ENCODE measurements at regions not wholly inside any gene's neighbourhood (a gene's known extent, or its start where the extent isn't known, plus 50 kb on each side); places are given as distances from the start of the nearest gene placed in this dataset.
A peak's percentile ranks its signal among the peaks of the same experiment; 100 is the strongest.

- DNase-seq (ENCODE audit: low read depth, low spot score) (peak; percentile 43), ATAC-seq (peak; percentile 96), FAIRE-seq (peak; percentile 7)
- no TSS peak for BruUV-seq (replicated peaks)
- in situ Hi-C loops (cut with MboI) (no loop called here), intact Hi-C loops (cut with micrococcal nuclease; ENCODE audit: unreplicated experiment) (loop anchor here (5.0 kb wide), 1 partner anchor 88 kb away; no protein-coding TSS in a partner anchor)
- no peak overlapping the region for H3K9ac ChIP-seq (ENCODE audit: control insufficient read depth, insufficient read depth, low read length)
- H3K27me3 ChIP-seq (replicated peaks in 1 of 2; ENCODE audit: control insufficient read depth in 2 of 2, insufficient read depth in 2 of 2, low read length in 1 of 2) = no peaks in the 10 kb centered on the region
- CTCF ChIA-PET = interaction anchor here (1.9 kb wide), 1 partner anchor 29 kb away, joined by 11 read pairs; no protein-coding TSS in a partner anchor
- SMC1A ChIA-PET (ENCODE audit: uncharacterized antibody, unreplicated experiment) = interaction anchor here (0.6 to 1.0 kb wide), 4 partner anchors 16 to 152 kb away, joined by 3 to 5 read pairs (median 3); no protein-coding TSS in a partner anchor
- RAD21 ChIA-PET (ENCODE audit: unreplicated experiment) = interaction anchor here (0.6 to 1.4 kb wide), 4 partner anchors 9 to 18 kb away, joined by 3 to 5 read pairs (median 4); no protein-coding TSS in a partner anchor
- H3K79me2 ChIP-seq (ENCODE audit: control insufficient read depth, insufficient read depth, low read length) = no peaks in the 10 kb centered on the region
- no peak overlapping the region; the same call in 1 of the 2 replicates for H3K27ac ChIP-seq (ENCODE audit: control insufficient read depth, insufficient read depth)
- peak overlapping the region; percentile 59 for H2AFZ ChIP-seq (ENCODE audit: control insufficient read depth, low read depth, low read length)
- H4K20me1 ChIP-seq (ENCODE audit: control insufficient read depth, insufficient read depth) = no peaks in the 10 kb centered on the region
- 14% methylated on average over 4 of the region's 4 CpGs for WGBS (ENCODE audit: insufficient coverage, insufficient replicate concordance, low lambda C conversion rate, missing lambda C conversion rate)
- H3K4me1 ChIP-seq (ENCODE audit: control insufficient read depth, insufficient read depth, low read length) = peaks cover 7% of the 10 kb centered on the region
- POLR2A ChIA-PET = interaction anchor here (1.0 kb wide), 1 partner anchor 9 kb away, joined by 3 read pairs; no protein-coding TSS in a partner anchor
- peak overlapping the region; percentile 42 for H3K4me2 ChIP-seq (ENCODE audit: control insufficient read depth, insufficient read depth)
- H3K36me3 ChIP-seq (ENCODE audit: control insufficient read depth in 2 of 2, insufficient read depth in 2 of 2, low read length in 1 of 2) = no peaks in the 10 kb centered on the region
- no peaks in the 10 kb centered on the region; the same call in 2 of the 3 replicates for H3K9me3 ChIP-seq (replicated peaks; ENCODE audit: control insufficient read depth, insufficient read depth, low read length)
- no peak overlapping the region for H3K4me3 ChIP-seq
- TF ChIP-seq MYB (IDR thresholded peaks at IDR 0.05; ENCODE audit: borderline replicate concordance, low read depth, low read length) (no peak), TCF7 (IDR thresholded peaks at IDR 0.05; ENCODE audit: borderline replicate concordance) (no peak), ZSCAN29 (IDR thresholded peaks at IDR 0.05) (no peak), MTA2 (IDR thresholded peaks at IDR 0.05; ENCODE audit: low read depth) (peak; percentile 22; the same call in 1 of the 2 replicates), NFYB (IDR thresholded peaks at IDR 0.05; ENCODE audit: insufficient read depth, low read depth, low read length) (no peak), STAT3 (IDR thresholded peaks at IDR 0.05; ENCODE audit: low read depth, low read length) (no peak), POLR2AphosphoS2 (IDR thresholded peaks at IDR 0.05; ENCODE audit: low read depth, low read length) (no peak), ATF7 (IDR thresholded peaks at IDR 0.05; ENCODE audit: low read depth) (0 out of 2 replicates have a peak, but pooled peaks have one; percentile 38), NRF1 (conservative IDR thresholded peaks at IDR 0.05; ENCODE audit: low read depth, low read length) (no peak), ZZZ3 (IDR thresholded peaks at IDR 0.05; ENCODE audit: control insufficient read depth, insufficient read length, low read depth) (no peak), CBX5 (IDR thresholded peaks at IDR 0.05; ENCODE audit: low read depth) (no peak), NBN (IDR thresholded peaks at IDR 0.05) (peak; percentile 35; the same call in 1 of the 2 replicates)
- TF ChIP-seq, protein P1, sequence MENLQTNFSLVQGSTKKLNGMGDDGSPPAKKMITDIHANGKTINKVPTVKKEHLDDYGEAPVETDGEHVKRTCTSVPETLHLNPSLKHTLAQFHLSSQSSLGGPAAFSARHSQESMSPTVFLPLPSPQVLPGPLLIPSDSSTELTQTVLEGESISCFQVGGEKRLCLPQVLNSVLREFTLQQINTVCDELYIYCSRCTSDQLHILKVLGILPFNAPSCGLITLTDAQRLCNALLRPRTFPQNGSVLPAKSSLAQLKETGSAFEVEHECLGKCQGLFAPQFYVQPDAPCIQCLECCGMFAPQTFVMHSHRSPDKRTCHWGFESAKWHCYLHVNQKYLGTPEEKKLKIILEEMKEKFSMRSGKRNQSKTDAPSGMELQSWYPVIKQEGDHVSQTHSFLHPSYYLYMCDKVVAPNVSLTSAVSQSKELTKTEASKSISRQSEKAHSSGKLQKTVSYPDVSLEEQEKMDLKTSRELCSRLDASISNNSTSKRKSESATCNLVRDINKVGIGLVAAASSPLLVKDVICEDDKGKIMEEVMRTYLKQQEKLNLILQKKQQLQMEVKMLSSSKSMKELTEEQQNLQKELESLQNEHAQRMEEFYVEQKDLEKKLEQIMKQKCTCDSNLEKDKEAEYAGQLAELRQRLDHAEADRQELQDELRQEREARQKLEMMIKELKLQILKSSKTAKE (IDR thresholded peaks at IDR 0.05; ENCODE audit: low read depth, poor library complexity, severe bottlenecking) = no peak
- TF ChIP-seq, protein P2, sequence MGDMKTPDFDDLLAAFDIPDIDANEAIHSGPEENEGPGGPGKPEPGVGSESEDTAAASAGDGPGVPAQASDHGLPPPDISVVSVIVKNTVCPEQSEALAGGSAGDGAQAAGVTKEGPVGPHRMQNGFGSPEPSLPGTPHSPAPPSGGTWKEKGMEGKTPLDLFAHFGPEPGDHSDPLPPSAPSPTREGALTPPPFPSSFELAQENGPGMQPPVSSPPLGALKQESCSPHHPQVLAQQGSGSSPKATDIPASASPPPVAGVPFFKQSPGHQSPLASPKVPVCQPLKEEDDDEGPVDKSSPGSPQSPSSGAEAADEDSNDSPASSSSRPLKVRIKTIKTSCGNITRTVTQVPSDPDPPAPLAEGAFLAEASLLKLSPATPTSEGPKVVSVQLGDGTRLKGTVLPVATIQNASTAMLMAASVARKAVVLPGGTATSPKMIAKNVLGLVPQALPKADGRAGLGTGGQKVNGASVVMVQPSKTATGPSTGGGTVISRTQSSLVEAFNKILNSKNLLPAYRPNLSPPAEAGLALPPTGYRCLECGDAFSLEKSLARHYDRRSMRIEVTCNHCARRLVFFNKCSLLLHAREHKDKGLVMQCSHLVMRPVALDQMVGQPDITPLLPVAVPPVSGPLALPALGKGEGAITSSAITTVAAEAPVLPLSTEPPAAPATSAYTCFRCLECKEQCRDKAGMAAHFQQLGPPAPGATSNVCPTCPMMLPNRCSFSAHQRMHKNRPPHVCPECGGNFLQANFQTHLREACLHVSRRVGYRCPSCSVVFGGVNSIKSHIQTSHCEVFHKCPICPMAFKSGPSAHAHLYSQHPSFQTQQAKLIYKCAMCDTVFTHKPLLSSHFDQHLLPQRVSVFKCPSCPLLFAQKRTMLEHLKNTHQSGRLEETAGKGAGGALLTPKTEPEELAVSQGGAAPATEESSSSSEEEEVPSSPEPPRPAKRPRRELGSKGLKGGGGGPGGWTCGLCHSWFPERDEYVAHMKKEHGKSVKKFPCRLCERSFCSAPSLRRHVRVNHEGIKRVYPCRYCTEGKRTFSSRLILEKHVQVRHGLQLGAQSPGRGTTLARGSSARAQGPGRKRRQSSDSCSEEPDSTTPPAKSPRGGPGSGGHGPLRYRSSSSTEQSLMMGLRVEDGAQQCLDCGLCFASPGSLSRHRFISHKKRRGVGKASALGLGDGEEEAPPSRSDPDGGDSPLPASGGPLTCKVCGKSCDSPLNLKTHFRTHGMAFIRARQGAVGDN (IDR thresholded peaks at IDR 0.05) = peak; percentile 65
- TF ChIP-seq, protein P3, sequence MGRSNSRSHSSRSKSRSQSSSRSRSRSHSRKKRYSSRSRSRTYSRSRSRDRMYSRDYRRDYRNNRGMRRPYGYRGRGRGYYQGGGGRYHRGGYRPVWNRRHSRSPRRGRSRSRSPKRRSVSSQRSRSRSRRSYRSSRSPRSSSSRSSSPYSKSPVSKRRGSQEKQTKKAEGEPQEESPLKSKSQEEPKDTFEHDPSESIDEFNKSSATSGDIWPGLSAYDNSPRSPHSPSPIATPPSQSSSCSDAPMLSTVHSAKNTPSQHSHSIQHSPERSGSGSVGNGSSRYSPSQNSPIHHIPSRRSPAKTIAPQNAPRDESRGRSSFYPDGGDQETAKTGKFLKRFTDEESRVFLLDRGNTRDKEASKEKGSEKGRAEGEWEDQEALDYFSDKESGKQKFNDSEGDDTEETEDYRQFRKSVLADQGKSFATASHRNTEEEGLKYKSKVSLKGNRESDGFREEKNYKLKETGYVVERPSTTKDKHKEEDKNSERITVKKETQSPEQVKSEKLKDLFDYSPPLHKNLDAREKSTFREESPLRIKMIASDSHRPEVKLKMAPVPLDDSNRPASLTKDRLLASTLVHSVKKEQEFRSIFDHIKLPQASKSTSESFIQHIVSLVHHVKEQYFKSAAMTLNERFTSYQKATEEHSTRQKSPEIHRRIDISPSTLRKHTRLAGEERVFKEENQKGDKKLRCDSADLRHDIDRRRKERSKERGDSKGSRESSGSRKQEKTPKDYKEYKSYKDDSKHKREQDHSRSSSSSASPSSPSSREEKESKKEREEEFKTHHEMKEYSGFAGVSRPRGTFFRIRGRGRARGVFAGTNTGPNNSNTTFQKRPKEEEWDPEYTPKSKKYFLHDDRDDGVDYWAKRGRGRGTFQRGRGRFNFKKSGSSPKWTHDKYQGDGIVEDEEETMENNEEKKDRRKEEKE (IDR thresholded peaks at IDR 0.05) = no peak
These were observed 1689.5 kb upstream of the PCDH10 start for GRCh38 chr4:131459430-131460101.

Measured in GM12878 (cell line).